SK-N-MC (cell line): ENCODE measurements at regions not wholly inside any gene's neighbourhood (a gene's known extent, or its start where the extent isn't known, plus 50 kb on each side); places are given as distances from the start of the nearest gene placed in this dataset.

Source experiments
- EZH2 ChIP-seq: fragments of 200-600 bp; sonication (generic); IDR thresholded peaks from one replicate; pipeline ENCODE4 v1.6.1; 2017; ENCODE audit warnings: antibody characterized with exemption
- FOXP2 ChIP-seq: optimal IDR thresholded peaks from 2 replicates; pipeline ENCODE3; 2011; ENCODE audit warnings: mild to moderate bottlenecking, moderate library complexity; ENCODE audit not compliant: insufficient read depth; ENCODE audit errors: extremely low read length, control extremely low read depth
- POLR2AphosphoS5 ChIP-seq: IDR thresholded peaks from 2 replicates; pipeline ENCODE4 v1.6.1; 2012; ENCODE audit warnings: mild to moderate bottlenecking, low read depth, low read length, borderline replicate concordance

DNA sequence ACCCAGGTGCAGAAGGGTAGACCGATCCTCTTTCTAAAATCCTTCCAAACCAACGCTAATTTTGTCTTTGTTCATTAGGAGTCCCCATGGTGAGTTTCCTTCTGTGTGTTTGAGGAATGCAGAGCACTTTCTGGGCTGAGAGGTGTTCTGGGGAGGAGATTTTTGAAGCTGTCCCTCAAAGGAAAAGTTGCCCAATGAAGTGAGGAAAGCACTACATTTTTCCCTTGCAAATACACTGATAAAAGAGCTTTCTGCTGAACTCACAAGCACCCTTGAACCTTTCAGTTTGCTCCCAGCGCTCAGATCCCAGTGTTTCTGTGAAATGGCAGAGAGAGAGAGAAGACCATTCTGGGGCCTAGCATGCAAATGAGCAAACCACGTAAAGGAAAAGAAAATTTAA is 299.6 kb upstream of the FANCL start:
- TF ChIP-seq POLR2AphosphoS5 (no peak), EZH2 (no peak), FOXP2 (no peak)
